Naive B cell (primary cell): ENCODE measurements at regions not wholly inside any gene's neighbourhood (a gene's known extent, or its start where the extent isn't known, plus 50 kb on each side); places are given as distances from the start of the nearest gene placed in this dataset.

Source experiments
- ATAC-seq, 2 donors: fragments of 150-1000 bp; cut with Tn5 transposase; 2 replicates each; pipeline ENCODE4 v1.10.0; 2021; ENCODE audit warnings: low read depth in 2 of 2, mild to moderate bottlenecking in 2 of 2, moderate library complexity in 2 of 2
- DNase-seq: peaks from one replicate; pipeline ENCODE4 v3.0.0; 2022
- H3K27ac Mint-ChIP-seq, 6 donors: one replicate each; pipeline ENCODE4 v1.8.0; 2020 to 2022; ENCODE audit warnings: mild to moderate bottlenecking in 6 of 6, mixed read lengths in 6 of 6, moderate library complexity in 5 of 6, inconsistent platforms in 2 of 6
- H3K27me3 Mint-ChIP-seq, 3 donors: one replicate each; pipeline ENCODE4 v1.8.0; 2021 to 2022; ENCODE audit warnings: mixed read lengths in 3 of 3, mild to moderate bottlenecking in 1 of 3
- H3K36me3 Mint-ChIP-seq, 2 donors: one replicate each; pipeline ENCODE4 v1.8.0; 2020 to 2022; ENCODE audit warnings: mixed read lengths in 2 of 2, inconsistent platforms in 1 of 2, mild to moderate bottlenecking in 1 of 2
- H3K4me1 Mint-ChIP-seq, 3 donors: one replicate each; pipeline ENCODE4 v1.8.0; 2020 to 2022; ENCODE audit warnings: mixed read lengths in 3 of 3, inconsistent platforms in 1 of 3, mild to moderate bottlenecking in 1 of 3, moderate library complexity in 1 of 3
- H3K4me3 Mint-ChIP-seq, 8 donors: one replicate each; pipeline ENCODE4 v1.8.0; 2020 to 2022; ENCODE audit warnings: mild to moderate bottlenecking in 8 of 8, mixed read lengths in 8 of 8, moderate library complexity in 8 of 8, inconsistent platforms in 2 of 8
- H3K9me3 Mint-ChIP-seq, 7 donors: one replicate each; pipeline ENCODE4 v1.8.0; 2020 to 2022; ENCODE audit warnings: mixed read lengths in 7 of 7, mild to moderate bottlenecking in 5 of 7, inconsistent platforms in 2 of 7, moderate library complexity in 1 of 7

- peaks cover 8 to 21% (median 12%) of the 10 kb centered on the region in 3 donors for H3K4me1 Mint-ChIP-seq
- H3K27me3 Mint-ChIP-seq = peaks cover 9 to 19% (median 17%) of the 10 kb centered on the region in 3 donors
- H3K27ac Mint-ChIP-seq = peak overlapping the region in 1 of 6 donors; percentile 49
- ATAC-seq (no peak), DNase-seq (no peak)
- H3K36me3 Mint-ChIP-seq = peaks cover 9 to 28% of the 10 kb centered on the region in 2 donors
- no peak overlapping the region for H3K4me3 Mint-ChIP-seq
- H3K9me3 Mint-ChIP-seq = peaks cover 3 to 34% (median 17%) of the 10 kb centered on the region in 7 donors
Measured at GRCh38 chr6:4449409-4449808, 314.0 kb upstream of the ECI2 start.

GRCh38 chr6:4448841-4449240, 313.5 kb upstream of the ECI2 start:
- H3K27me3 Mint-ChIP-seq = peaks cover 9 to 14% (median 12%) of the 10 kb centered on the region in 3 donors
- peaks cover 8 to 18% (median 8%) of the 10 kb centered on the region in 3 donors for H3K4me1 Mint-ChIP-seq
- no peak for ATAC-seq
- no peak overlapping the region for H3K4me3 Mint-ChIP-seq
- H3K36me3 Mint-ChIP-seq = peaks cover 14 to 28% of the 10 kb centered on the region in 2 donors
- H3K27ac Mint-ChIP-seq = no peak overlapping the region
- DNase-seq = no peak
- peaks cover 3 to 40% (median 15%) of the 10 kb centered on the region in 7 donors for H3K9me3 Mint-ChIP-seq

GRCh38 chr6:4447639-4448330, 312.4 kb upstream of the ECI2 start:
- Mint-ChIP-seq H3K4me3 (peak overlapping the region in 2 of 8 donors; percentile 54 to 57), H3K36me3 (peaks cover 17 to 28% of the 10 kb centered on the region in 2 donors), H3K4me1 (peaks cover 8 to 18% (median 8%) of the 10 kb centered on the region in 3 donors), H3K9me3 (peaks cover 3 to 43% (median 14%) of the 10 kb centered on the region in 7 donors), H3K27me3 (peaks cover 8 to 12% (median 9%) of the 10 kb centered on the region in 3 donors), H3K27ac (peak overlapping the region in 2 of 6 donors; percentile 8 to 53)
- ATAC-seq (no peak), DNase-seq (no peak)

- H3K36me3 Mint-ChIP-seq = peaks cover 16 to 23% of the 10 kb centered on the region in 2 donors
- peaks cover 2 to 35% (median 12%) of the 10 kb centered on the region in 7 donors for H3K9me3 Mint-ChIP-seq
- peak overlapping the region in 5 of 6 donors; percentile 52 to 87 (median 61) for H3K27ac Mint-ChIP-seq
- H3K4me3 Mint-ChIP-seq = peak overlapping the region in 5 of 8 donors; percentile 49 to 71 (median 65)
- H3K4me1 Mint-ChIP-seq = peaks cover 8 to 18% (median 8%) of the 10 kb centered on the region in 3 donors
- ATAC-seq (peak; percentile 87 to 90), DNase-seq (peak; percentile 15)
- H3K27me3 Mint-ChIP-seq = peaks cover 2 to 7% (median 3%) of the 10 kb centered on the region in 3 donors
Measured at GRCh38 chr6:4446982-4447381, 311.6 kb upstream of the ECI2 start.

GRCh38 chr6:4441981-4442434, 306.6 kb upstream of the ECI2 start:
- H3K27me3 Mint-ChIP-seq = no peaks in the 10 kb centered on the region
- H3K4me1 Mint-ChIP-seq = peaks cover 4 to 5% (median 4%) of the 10 kb centered on the region in 3 donors
- peak overlapping the region in 1 of 6 donors; percentile 71 for H3K27ac Mint-ChIP-seq
- H3K9me3 Mint-ChIP-seq = peaks cover 2 to 31% (median 9%) of the 10 kb centered on the region in 7 donors
- ATAC-seq = no peak
- H3K4me3 Mint-ChIP-seq = no peak overlapping the region
- peaks cover 12 to 16% of the 10 kb centered on the region in 2 donors for H3K36me3 Mint-ChIP-seq
- DNase-seq = no peak

- H3K27me3 Mint-ChIP-seq = peaks cover 2 to 8% (median 5%) of the 10 kb centered on the region in 3 donors
- H3K36me3 Mint-ChIP-seq = peaks cover 0 to 13% of the 10 kb centered on the region in 2 donors
- ATAC-seq (no peak), DNase-seq (no peak)
- H3K9me3 Mint-ChIP-seq = peaks cover 0 to 13% (median 8%) of the 10 kb centered on the region in 7 donors
- H3K4me3 Mint-ChIP-seq = no peak overlapping the region
- H3K4me1 Mint-ChIP-seq = no peaks in the 10 kb centered on the region
- H3K27ac Mint-ChIP-seq = no peak overlapping the region
Measured at GRCh38 chr6:4439159-4439558, 303.8 kb upstream of the ECI2 start.

GRCh38 chr6:4437342-4437741, 302.0 kb upstream of the ECI2 start:
- Mint-ChIP-seq H3K4me1 (no peaks in the 10 kb centered on the region), H3K27ac (no peak overlapping the region), H3K27me3 (peaks cover 6 to 17% (median 12%) of the 10 kb centered on the region in 3 donors), H3K36me3 (peaks cover 6 to 11% of the 10 kb centered on the region in 2 donors), H3K4me3 (no peak overlapping the region), H3K9me3 (peaks cover 0 to 10% (median 7%) of the 10 kb centered on the region in 7 donors)
- ATAC-seq = no peak
- DNase-seq = no peak

- no peaks in the 10 kb centered on the region for H3K4me1 Mint-ChIP-seq
- peaks cover 0 to 11% (median 7%) of the 10 kb centered on the region in 7 donors for H3K9me3 Mint-ChIP-seq
- DNase-seq = no peak
- no peak overlapping the region for H3K4me3 Mint-ChIP-seq
- H3K36me3 Mint-ChIP-seq = peaks cover 11 to 12% of the 10 kb centered on the region in 2 donors
- ATAC-seq = no peak
- H3K27ac Mint-ChIP-seq = no peak overlapping the region
- peaks cover 11 to 20% (median 14%) of the 10 kb centered on the region in 3 donors for H3K27me3 Mint-ChIP-seq
Measured at GRCh38 chr6:4435981-4436445, 300.6 kb upstream of the ECI2 start.

GRCh38 chr6:4434655-4435054, 299.3 kb upstream of the ECI2 start:
- Mint-ChIP-seq H3K4me1 (no peaks in the 10 kb centered on the region), H3K4me3 (no peak overlapping the region), H3K9me3 (peaks cover under 1 to 13% (median 9%) of the 10 kb centered on the region in 7 donors), H3K27ac (no peak overlapping the region), H3K36me3 (peaks cover 11 to 16% of the 10 kb centered on the region in 2 donors), H3K27me3 (peaks cover 11 to 20% (median 14%) of the 10 kb centered on the region in 3 donors)
- ATAC-seq = no peak
- no peak for DNase-seq

GRCh38 chr6:4433199-4433598, 297.8 kb upstream of the ECI2 start:
- Mint-ChIP-seq H3K36me3 (peaks cover 11 to 22% of the 10 kb centered on the region in 2 donors), H3K27ac (no peak overlapping the region), H3K4me3 (no peak overlapping the region), H3K9me3 (peaks cover 7 to 20% (median 11%) of the 10 kb centered on the region in 7 donors), H3K4me1 (no peaks in the 10 kb centered on the region), H3K27me3 (peaks cover 11 to 20% (median 14%) of the 10 kb centered on the region in 3 donors)
- DNase-seq (no peak), ATAC-seq (no peak)

GRCh38 chr6:4426968-4427367, 291.6 kb upstream of the ECI2 start:
- ATAC-seq = no peak
- no peak for DNase-seq
- Mint-ChIP-seq H3K4me1 (peaks cover 0 to 11% (median 1%) of the 10 kb centered on the region in 3 donors), H3K27me3 (peaks cover 0 to 11% (median 0%) of the 10 kb centered on the region in 3 donors), H3K27ac (no peak overlapping the region), H3K36me3 (peaks cover 1 to 22% of the 10 kb centered on the region in 2 donors), H3K9me3 (peaks cover 8 to 36% (median 18%) of the 10 kb centered on the region in 7 donors), H3K4me3 (no peak overlapping the region)

- Mint-ChIP-seq H3K4me3 (peak overlapping the region in 4 of 8 donors; percentile 2 to 42 (median 10)), H3K4me1 (peaks cover 22 to 34% (median 25%) of the 10 kb centered on the region in 3 donors), H3K27me3 (peaks cover 0 to 9% (median 0%) of the 10 kb centered on the region in 3 donors), H3K9me3 (peaks cover 9 to 40% (median 23%) of the 10 kb centered on the region in 7 donors), H3K36me3 (peaks cover 19 to 31% of the 10 kb centered on the region in 2 donors), H3K27ac (peak overlapping the region in 2 of 6 donors; percentile 57 to 69)
- DNase-seq (no peak), ATAC-seq (no peak)
Measured at GRCh38 chr6:4421837-4422236, 286.5 kb upstream of the ECI2 start.

- Mint-ChIP-seq H3K27ac (peak overlapping the region; percentile 1 to 83 (median 44)), H3K4me1 (peaks cover 22 to 34% (median 25%) of the 10 kb centered on the region in 3 donors), H3K36me3 (peaks cover 19 to 31% of the 10 kb centered on the region in 2 donors), H3K4me3 (peak overlapping the region in 3 of 8 donors; percentile 2 to 82 (median 42)), H3K27me3 (peaks cover 0 to 4% (median 0%) of the 10 kb centered on the region in 3 donors), H3K9me3 (peaks cover 9 to 30% (median 21%) of the 10 kb centered on the region in 7 donors)
- ATAC-seq = no peak
- DNase-seq = no peak
Measured at GRCh38 chr6:4420160-4420865, 284.9 kb upstream of the ECI2 start.
